IPS-15b (cell line): ENCODE measurements at regions not wholly inside any gene's neighbourhood (a gene's known extent, or its start where the extent isn't known, plus 50 kb on each side); places are given as distances from the start of the nearest gene placed in this dataset.

ENCODE experiments used
- H3K27me3 ChIP-seq: one replicate; pipeline ENCODE4 v1.6.1; 2013; ENCODE audit warnings: low read length; ENCODE audit not compliant: control insufficient read depth, insufficient read depth
- H3K36me3 ChIP-seq: one replicate; pipeline ENCODE4 v1.6.1; 2013; ENCODE audit warnings: low read length; ENCODE audit not compliant: control insufficient read depth, insufficient read depth
- H3K4me1 ChIP-seq: one replicate; pipeline ENCODE4 v1.6.1; 2013; ENCODE audit warnings: mild to moderate bottlenecking, low read length; ENCODE audit not compliant: control insufficient read depth, insufficient read depth
- H3K4me3 ChIP-seq: one replicate; pipeline ENCODE4 v1.5.1; 2013; ENCODE audit warnings: low read depth, low read length
- H3K9ac ChIP-seq: one replicate; pipeline ENCODE4 v1.6.1; 2013; ENCODE audit warnings: low read depth, mild to moderate bottlenecking, low read length
- H3K9me3 ChIP-seq: one replicate; pipeline ENCODE4 v1.6.1; 2013; ENCODE audit warnings: mild to moderate bottlenecking, low read length; ENCODE audit not compliant: control insufficient read depth, insufficient read depth

GRCh38 chr20:57091748-57092111 is 174.7 kb downstream of the BMP7 start:
- H3K4me1 ChIP-seq, result no peaks in the 10 kb centered on the region
- H3K9me3 ChIP-seq, result no peaks in the 10 kb centered on the region
- H3K36me3 ChIP-seq, result no peaks in the 10 kb centered on the region
- H3K9ac ChIP-seq, result no peak overlapping the region
- no peak overlapping the region for H3K4me3 ChIP-seq
- peaks cover 10% of the 10 kb centered on the region for H3K27me3 ChIP-seq

GRCh38 chr20:57092112-57092899 is 174.1 kb downstream of the BMP7 start:
- no peak overlapping the region for H3K4me3 ChIP-seq

DNA sequence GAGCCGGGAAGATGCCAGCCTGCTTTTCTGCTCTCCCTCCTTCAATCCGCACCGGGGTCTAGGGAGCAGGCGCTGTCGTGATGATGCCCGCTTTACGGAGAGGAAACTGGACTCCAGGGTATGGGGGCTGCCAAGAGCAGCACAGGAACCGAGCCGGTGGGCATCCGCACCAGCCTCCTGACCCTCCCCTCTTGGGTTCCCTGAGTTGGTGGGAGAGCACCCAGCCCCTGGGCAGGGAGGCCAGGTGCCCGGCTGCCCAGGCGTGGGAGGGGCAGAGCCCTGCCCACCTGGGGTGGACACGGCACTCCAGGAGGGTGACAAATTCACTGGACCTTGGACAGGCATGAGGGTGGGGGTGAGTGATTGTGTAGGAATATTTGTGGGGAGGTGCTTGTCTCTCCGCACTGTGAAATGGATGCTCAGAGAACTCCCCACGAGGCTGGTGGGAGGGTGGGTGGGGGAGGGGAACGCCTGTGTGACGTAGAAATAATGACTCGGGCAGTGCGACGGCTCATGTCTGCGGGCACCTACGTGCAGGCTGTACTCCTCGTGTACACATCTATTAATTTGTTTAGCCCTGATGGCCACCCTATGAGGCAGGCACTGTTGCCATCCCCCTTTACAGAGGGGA is 173.4 kb downstream of the BMP7 start:
- Histone ChIP-seq H3K27me3 (peaks cover 10% of the 10 kb centered on the region), H3K9ac (no peak overlapping the region), H3K4me3 (no peak overlapping the region), H3K36me3 (no peaks in the 10 kb centered on the region), H3K9me3 (no peaks in the 10 kb centered on the region), H3K4me1 (no peaks in the 10 kb centered on the region)

More at GRCh38 chr20:57092112-57092899, 174.1 kb downstream of the BMP7 start:
- Histone ChIP-seq H3K4me1 (no peaks in the 10 kb centered on the region), H3K36me3 (no peaks in the 10 kb centered on the region), H3K9ac (no peak overlapping the region), H3K27me3 (peaks cover 10% of the 10 kb centered on the region), H3K9me3 (no peaks in the 10 kb centered on the region)

GRCh38 chr20:57093766-57094165 is 172.7 kb downstream of the BMP7 start:
- no peaks in the 10 kb centered on the region for H3K36me3 ChIP-seq
- H3K4me3 ChIP-seq, result no peak overlapping the region

DNA sequence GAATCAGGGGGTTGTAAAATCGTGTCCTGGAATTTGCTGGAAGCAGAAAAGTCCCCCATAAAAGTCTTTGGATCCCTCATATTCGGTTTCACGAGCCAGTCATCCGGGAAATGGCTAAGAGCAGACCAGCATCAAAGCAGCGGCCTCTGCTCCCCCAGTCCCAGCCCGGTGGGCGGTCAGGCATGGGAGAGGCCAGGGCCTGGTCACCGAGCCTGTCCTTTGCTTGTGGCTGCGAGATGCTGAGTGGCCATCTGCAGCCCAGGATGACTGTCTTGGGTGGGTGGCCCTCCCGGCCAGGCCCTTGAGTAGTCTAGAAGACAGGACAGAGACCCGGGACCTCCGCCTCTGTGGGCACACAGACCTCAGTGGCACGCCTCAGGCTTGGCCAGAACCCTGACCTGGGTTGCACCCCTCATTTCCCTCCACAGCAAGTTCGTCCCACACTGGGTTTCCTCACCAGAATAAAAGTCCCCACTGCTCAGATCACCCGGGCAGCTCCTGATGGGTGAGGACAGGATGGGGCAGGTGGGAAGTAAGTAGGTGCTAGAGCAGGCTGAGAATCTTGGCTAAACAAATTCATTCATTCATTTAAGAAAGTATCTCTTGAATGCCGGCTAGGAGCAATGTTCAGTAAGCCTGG is 172.1 kb downstream of the BMP7 start:
- Histone ChIP-seq H3K27me3 (peaks cover 10% of the 10 kb centered on the region), H3K9ac (no peak overlapping the region), H3K36me3 (no peaks in the 10 kb centered on the region), H3K4me1 (no peaks in the 10 kb centered on the region), H3K9me3 (no peaks in the 10 kb centered on the region), H3K4me3 (no peak overlapping the region)

More at GRCh38 chr20:57093766-57094165, 172.7 kb downstream of the BMP7 start:
- Histone ChIP-seq H3K9ac (no peak overlapping the region), H3K4me1 (no peaks in the 10 kb centered on the region), H3K27me3 (peaks cover 10% of the 10 kb centered on the region), H3K9me3 (no peaks in the 10 kb centered on the region)

GRCh38 chr20:57094991-57095390 is 171.4 kb downstream of the BMP7 start:
- H3K36me3 ChIP-seq, result no peaks in the 10 kb centered on the region
- no peak overlapping the region for H3K9ac ChIP-seq
- no peak overlapping the region for H3K4me3 ChIP-seq
- H3K4me1 ChIP-seq, result no peaks in the 10 kb centered on the region
- no peaks in the 10 kb centered on the region for H3K9me3 ChIP-seq
- H3K27me3 ChIP-seq, result peaks cover 10% of the 10 kb centered on the region

- no peaks in the 10 kb centered on the region for H3K36me3 ChIP-seq
- H3K9ac ChIP-seq, result no peak overlapping the region
- no peaks in the 10 kb centered on the region for H3K9me3 ChIP-seq
- no peak overlapping the region for H3K4me3 ChIP-seq
- H3K27me3 ChIP-seq, result peaks cover 10% of the 10 kb centered on the region
- no peaks in the 10 kb centered on the region for H3K4me1 ChIP-seq
These were observed 171.0 kb downstream of the BMP7 start for GRCh38 chr20:57095426-57095825.

GRCh38 chr20:57097245-57097915 is 169.1 kb downstream of the BMP7 start:
- Histone ChIP-seq H3K4me1 (no peaks in the 10 kb centered on the region), H3K9ac (no peak overlapping the region), H3K4me3 (no peak overlapping the region), H3K36me3 (no peaks in the 10 kb centered on the region), H3K27me3 (no peaks in the 10 kb centered on the region), H3K9me3 (no peaks in the 10 kb centered on the region)

GRCh38 chr20:57102160-57102559 is 164.3 kb downstream of the BMP7 start:
- Histone ChIP-seq H3K27me3 (no peaks in the 10 kb centered on the region), H3K4me1 (no peaks in the 10 kb centered on the region), H3K9ac (no peak overlapping the region), H3K4me3 (no peak overlapping the region), H3K9me3 (no peaks in the 10 kb centered on the region), H3K36me3 (no peaks in the 10 kb centered on the region)

DNA sequence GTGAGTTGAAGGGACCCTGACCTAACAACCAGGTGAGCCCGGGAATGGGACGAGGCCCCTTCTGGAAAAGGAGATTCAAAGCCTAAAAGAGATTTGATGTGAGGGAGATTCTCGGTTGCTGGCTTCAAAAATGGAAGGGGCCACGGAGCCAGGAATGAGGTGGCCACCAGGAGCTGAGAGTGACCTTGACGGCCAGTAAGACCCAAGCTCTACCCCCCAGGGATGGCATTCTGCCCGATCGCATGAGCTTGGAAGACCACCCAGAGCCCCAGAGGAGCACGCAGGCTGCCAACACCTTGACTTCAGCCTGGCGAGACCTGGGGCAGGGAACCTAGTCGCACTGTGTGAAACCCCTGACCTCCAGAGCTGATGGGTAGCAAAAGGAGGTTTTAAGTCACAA is 163.9 kb downstream of the BMP7 start:
- no peak overlapping the region for H3K4me3 ChIP-seq
- no peaks in the 10 kb centered on the region for H3K4me1 ChIP-seq
- no peaks in the 10 kb centered on the region for H3K9me3 ChIP-seq
- H3K27me3 ChIP-seq, result no peaks in the 10 kb centered on the region
- no peak overlapping the region for H3K9ac ChIP-seq
- no peaks in the 10 kb centered on the region for H3K36me3 ChIP-seq

- H3K4me1 ChIP-seq, result no peaks in the 10 kb centered on the region
- no peaks in the 10 kb centered on the region for H3K9me3 ChIP-seq
- no peaks in the 10 kb centered on the region for H3K36me3 ChIP-seq
- H3K9ac ChIP-seq, result no peak overlapping the region
- no peak overlapping the region for H3K4me3 ChIP-seq
- no peaks in the 10 kb centered on the region for H3K27me3 ChIP-seq
These were observed 163.2 kb downstream of the BMP7 start for GRCh38 chr20:57103146-57103800.
